Muscle of leg (tissue), 3 donors: ENCODE measurements at regions not wholly inside any gene's neighbourhood (a gene's known extent, or its start where the extent isn't known, plus 50 kb on each side); places are given as distances from the start of the nearest gene placed in this dataset.

ENCODE experiments used
- DNase-seq: peaks from one replicate; pipeline ENCODE4 v3.0.0; 2013
- H3K27ac ChIP-seq: one replicate; pipeline ENCODE4 v1.5.1; 2013; ENCODE audit warnings: mild to moderate bottlenecking, low read length, control low read depth
- H3K27me3 ChIP-seq: one replicate; pipeline ENCODE4 v1.6.1; 2013; ENCODE audit warnings: low read length; ENCODE audit not compliant: control insufficient read depth, insufficient read depth
- H3K36me3 ChIP-seq: one replicate; pipeline ENCODE4 v1.6.1; 2013; ENCODE audit warnings: low read length; ENCODE audit not compliant: control insufficient read depth, insufficient read depth
- H3K4me1 ChIP-seq: one replicate; pipeline ENCODE4 v1.6.1; 2013; ENCODE audit warnings: low read length; ENCODE audit not compliant: control insufficient read depth, insufficient read depth
- H3K4me3 ChIP-seq: one replicate; pipeline ENCODE4 v1.5.1; 2013; ENCODE audit warnings: low read length, control low read depth
- H3K9me3 ChIP-seq: replicated peaks from 2 replicates; pipeline ENCODE4 v1.6.1; 2013; ENCODE audit warnings: low read depth, low read length; ENCODE audit not compliant: control insufficient read depth
- WGBS: methylation state at CpG from one replicate; pipeline ENCODE4 v1.1.5; 2013; ENCODE audit warnings: missing lambda C conversion rate; ENCODE audit not compliant: insufficient coverage; 5-methylcytosine and 5-hydroxymethylcytosine counted together

DNA sequence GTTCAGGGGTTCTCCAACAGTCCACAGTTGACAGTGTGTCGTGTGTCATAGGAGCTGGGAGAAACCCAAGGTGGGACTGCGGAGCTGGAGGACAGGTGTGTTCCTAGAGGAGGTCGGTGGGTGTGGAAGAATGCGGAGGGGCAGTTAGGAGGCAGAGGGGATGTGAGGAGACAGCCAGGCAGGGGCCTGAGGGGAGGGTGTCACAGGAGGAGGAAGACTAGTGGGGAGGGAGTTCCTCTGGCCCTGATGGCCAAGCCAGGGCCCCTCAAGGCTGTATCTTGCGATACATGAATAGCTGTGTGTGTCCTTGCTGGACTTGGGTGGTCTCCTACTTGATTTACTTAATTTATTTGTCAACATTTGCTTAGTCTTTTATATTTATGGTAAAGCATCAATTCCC lies 519.6 kb upstream of the HS6ST1 start:
- Histone ChIP-seq H3K9me3 (no peaks in the 10 kb centered on the region), H3K27me3 (no peaks in the 10 kb centered on the region), H3K36me3 (no peaks in the 10 kb centered on the region), H3K4me3 (no peak overlapping the region), H3K27ac (no peak overlapping the region), H3K4me1 (peaks cover 2% of the 10 kb centered on the region)
- 79% methylated on average over 4 of the region's 5 CpGs for WGBS
- DNase-seq = no peak

- no peaks in the 10 kb centered on the region for H3K27me3 ChIP-seq
- no peaks in the 10 kb centered on the region for H3K9me3 ChIP-seq
- no peaks in the 10 kb centered on the region for H3K4me1 ChIP-seq
- H3K27ac ChIP-seq = no peak overlapping the region
- no peaks in the 10 kb centered on the region for H3K36me3 ChIP-seq
- WGBS = no CpG with 5 or more reads among the region's 3 CpGs
- H3K4me3 ChIP-seq = no peak overlapping the region
- no peak for DNase-seq
Observed at GRCh38 chr2:128841803-128842202, 523.1 kb upstream of the HS6ST1 start.

- Histone ChIP-seq H3K9me3 (no peaks in the 10 kb centered on the region), H3K4me3 (no peak overlapping the region), H3K27ac (no peak overlapping the region), H3K36me3 (no peaks in the 10 kb centered on the region), H3K4me1 (no peaks in the 10 kb centered on the region), H3K27me3 (no peaks in the 10 kb centered on the region)
- WGBS = 55% methylated on average over 6 of the region's 9 CpGs
- DNase-seq = no peak
Observed at GRCh38 chr2:128867311-128867710, 548.6 kb upstream of the HS6ST1 start.

DNA sequence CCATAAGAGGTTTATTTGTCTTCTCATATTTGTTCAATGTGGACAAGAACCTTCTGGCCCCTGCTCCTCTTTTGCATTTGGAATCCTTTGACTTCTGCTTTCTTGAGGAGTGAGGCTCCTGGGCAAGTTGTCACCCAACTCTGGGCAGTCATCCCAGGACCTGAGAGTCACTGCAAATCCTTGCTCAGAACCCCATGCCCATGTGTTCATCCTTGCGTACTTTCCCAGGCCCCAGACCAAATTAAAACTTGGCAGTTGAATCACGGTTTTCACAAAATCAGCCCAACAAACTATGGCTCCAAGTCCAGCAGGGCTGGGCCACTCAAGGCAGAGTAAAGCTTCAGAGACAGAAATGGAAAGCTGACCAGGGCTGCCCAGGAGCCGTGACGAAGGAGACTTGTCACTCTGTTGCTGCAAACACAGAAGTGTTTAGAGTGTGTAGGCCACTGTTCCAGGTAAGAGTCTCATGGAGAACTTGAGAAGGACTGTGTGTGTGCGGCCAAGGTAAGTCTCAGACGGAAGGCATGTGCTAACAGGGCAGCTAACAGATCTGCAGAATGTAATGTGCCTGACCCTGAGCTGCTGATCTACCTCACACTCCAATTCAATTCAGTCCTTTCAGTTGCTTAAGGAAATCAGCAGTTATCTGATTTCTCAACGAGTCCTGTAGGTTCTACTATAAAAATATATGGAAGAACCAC lies 549.4 kb upstream of the HS6ST1 start:
- Histone ChIP-seq H3K27me3 (no peaks in the 10 kb centered on the region), H3K4me3 (no peak overlapping the region), H3K36me3 (no peaks in the 10 kb centered on the region), H3K4me1 (no peaks in the 10 kb centered on the region), H3K9me3 (no peaks in the 10 kb centered on the region), H3K27ac (no peak overlapping the region)
- 78% methylated on average over 4 of the region's 7 CpGs for WGBS
- DNase-seq = no peak

- H3K27me3 ChIP-seq = no peaks in the 10 kb centered on the region
- 90% methylated on average over 1 of the region's 7 CpGs for WGBS
- H3K9me3 ChIP-seq = no peaks in the 10 kb centered on the region
- no peak overlapping the region for H3K4me3 ChIP-seq
- DNase-seq = no peak
- no peak overlapping the region for H3K27ac ChIP-seq
- no peaks in the 10 kb centered on the region for H3K36me3 ChIP-seq
- H3K4me1 ChIP-seq = no peaks in the 10 kb centered on the region
Observed at GRCh38 chr2:128868686-128869551, 550.3 kb upstream of the HS6ST1 start.

DNA sequence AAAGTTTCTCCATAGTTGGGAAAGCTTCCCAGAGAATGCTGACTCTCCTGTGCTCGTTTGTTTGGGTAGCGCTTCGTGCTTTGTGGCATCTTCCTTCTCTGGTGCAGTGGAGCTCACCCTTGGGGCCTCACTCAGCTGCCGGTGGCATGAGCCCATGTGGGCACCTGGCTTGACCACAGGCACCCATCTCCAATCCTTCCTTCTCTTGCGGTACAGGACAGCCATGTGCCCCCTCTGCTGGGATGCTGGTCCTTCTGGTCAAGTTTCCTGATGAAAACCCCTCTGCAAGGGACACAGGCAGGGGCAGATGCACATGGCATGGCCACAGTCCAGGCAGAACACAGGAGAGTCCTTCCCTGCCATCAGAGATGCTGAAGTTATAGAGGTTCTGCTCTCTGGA lies 555.9 kb upstream of the HS6ST1 start:
- Histone ChIP-seq H3K27ac (no peak overlapping the region), H3K4me1 (no peaks in the 10 kb centered on the region), H3K36me3 (no peaks in the 10 kb centered on the region), H3K9me3 (no peaks in the 10 kb centered on the region), H3K27me3 (no peaks in the 10 kb centered on the region), H3K4me3 (no peak overlapping the region)
- WGBS = 87% methylated on average over 5 of the region's 5 CpGs
- no peak for DNase-seq

GRCh38 chr2:128876986-128877983 lies 558.6 kb upstream of the HS6ST1 start:
- Histone ChIP-seq H3K4me1 (no peaks in the 10 kb centered on the region), H3K9me3 (no peaks in the 10 kb centered on the region), H3K36me3 (no peaks in the 10 kb centered on the region), H3K4me3 (no peak overlapping the region), H3K27ac (no peak overlapping the region), H3K27me3 (no peaks in the 10 kb centered on the region)
- no CpG with 5 or more reads among the region's 6 CpGs for WGBS
- DNase-seq = no peak

DNA sequence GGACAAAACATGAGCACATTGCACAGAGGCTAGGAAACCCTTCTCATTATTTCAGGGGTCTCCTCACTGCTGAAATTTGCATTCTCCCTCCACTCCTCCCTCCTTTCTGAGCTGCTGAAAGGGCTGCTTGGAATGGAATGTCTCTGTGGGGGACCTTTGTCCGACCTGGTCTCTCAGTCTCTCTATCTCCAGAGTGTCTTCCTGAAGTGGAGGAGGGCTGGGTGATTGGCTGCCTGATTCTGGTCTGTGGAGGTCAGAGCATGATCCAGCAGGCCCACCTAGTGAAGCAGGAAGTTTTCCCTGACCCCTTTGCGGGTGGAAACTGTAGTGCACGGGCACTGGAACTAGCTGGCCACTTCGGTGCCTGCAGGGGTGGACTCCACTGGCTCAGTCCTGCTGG lies 560.5 kb upstream of the HS6ST1 start:
- H3K36me3 ChIP-seq = no peaks in the 10 kb centered on the region
- WGBS = 74% methylated on average over 3 of the region's 4 CpGs
- no peak overlapping the region for H3K4me3 ChIP-seq
- no peaks in the 10 kb centered on the region for H3K9me3 ChIP-seq
- no peak for DNase-seq
- H3K27me3 ChIP-seq = no peaks in the 10 kb centered on the region
- H3K4me1 ChIP-seq = no peaks in the 10 kb centered on the region
- no peak overlapping the region for H3K27ac ChIP-seq

- no peaks in the 10 kb centered on the region for H3K9me3 ChIP-seq
Observed at GRCh38 chr2:128894896-128895295, 576.2 kb upstream of the HS6ST1 start.

More at GRCh38 chr2:128894896-128895295, 576.2 kb upstream of the HS6ST1 start:
- H3K27me3 ChIP-seq = no peaks in the 10 kb centered on the region
- H3K4me1 ChIP-seq = no peaks in the 10 kb centered on the region
- H3K27ac ChIP-seq = no peak overlapping the region
- DNase-seq = no peak
- H3K4me3 ChIP-seq = no peak overlapping the region
- no peaks in the 10 kb centered on the region for H3K36me3 ChIP-seq
